Hepatocyte (in vitro differentiated cells): ENCODE measurements at regions not wholly inside any gene's neighbourhood (a gene's known extent, or its start where the extent isn't known, plus 50 kb on each side); places are given as distances from the start of the nearest gene placed in this dataset.
"Not testable (repeated sequence)": the region's sequence is repeated elsewhere in the genome, so short reads cannot be mapped to it uniquely, and the experiment has no call there.

Experiments used
- DNase-seq: peaks from one replicate; pipeline ENCODE4 v3.0.0-alpha.2; 2016; ENCODE audit warnings: low spot score
- H2AFZ ChIP-seq: fragments of 200-600 bp; sonication (generic); 2 replicates; pipeline ENCODE4 v1.6.0; 2016; ENCODE audit warnings: antibody characterized with exemption, mild to moderate bottlenecking
- H3K27ac ChIP-seq: fragments of 200-600 bp; sonication (generic); 2 replicates; pipeline ENCODE4 v1.5.1; 2016; ENCODE audit warnings: mild to moderate bottlenecking
- H3K27me3 ChIP-seq: fragments of 200-600 bp; sonication (generic); 2 replicates; pipeline ENCODE4 v1.6.1; 2016
- H3K36me3 ChIP-seq: fragments of 200-600 bp; sonication (generic); replicated peaks from 2 replicates; pipeline ENCODE4 v1.5.1; 2016; ENCODE audit warnings: low read depth; ENCODE audit not compliant: insufficient read depth
- H3K4me1 ChIP-seq: fragments of 200-600 bp; sonication (generic); 2 replicates; pipeline ENCODE4 v1.5.1; 2016; ENCODE audit warnings: mild to moderate bottlenecking, moderate library complexity; ENCODE audit not compliant: insufficient read depth
- H3K4me2 ChIP-seq: fragments of 200-600 bp; sonication (generic); 2 replicates; pipeline ENCODE4 v1.6.0; 2016
- H3K4me3 ChIP-seq: fragments of 200-600 bp; sonication (generic); 2 replicates; pipeline ENCODE4 v1.5.1; 2016; ENCODE audit warnings: mild to moderate bottlenecking
- H3K79me2 ChIP-seq: fragments of 200-600 bp; sonication (generic); 2 replicates; pipeline ENCODE4 v1.6.0; 2017; ENCODE audit warnings: mild to moderate bottlenecking
- H3K9me2 ChIP-seq: fragments of 200-600 bp; sonication (generic); replicated peaks from 2 replicates; pipeline ENCODE4 v1.6.0; 2017; ENCODE audit warnings: mild to moderate bottlenecking; ENCODE audit not compliant: insufficient read depth
- H3K9me3 ChIP-seq: fragments of 200-600 bp; sonication (generic); 2 replicates; pipeline ENCODE4 v1.5.1; 2016; ENCODE audit warnings: low read depth, mild to moderate bottlenecking
- H4K20me1 ChIP-seq: fragments of 200-600 bp; sonication (generic); 2 replicates; pipeline ENCODE4 v1.6.0; 2016; ENCODE audit warnings: mild to moderate bottlenecking; ENCODE audit not compliant: insufficient read depth, poor library complexity, severe bottlenecking
- CTCF ChIP-seq: fragments of 200-600 bp; sonication (generic); IDR thresholded peaks from 2 replicates; pipeline ENCODE4 v1.5.1; 2016; ENCODE audit warnings: antibody characterized with exemption, mild to moderate bottlenecking; ENCODE audit not compliant: poor library complexity
- EZH2 ChIP-seq: fragments of 200-600 bp; sonication (generic); IDR thresholded peaks from 2 replicates; pipeline ENCODE4 v1.6.1; 2016; ENCODE audit warnings: antibody characterized with exemption, mild to moderate bottlenecking, borderline replicate concordance
- EZH2phosphoT487 ChIP-seq: fragments of 200-600 bp; sonication (generic); IDR thresholded peaks from one replicate; pipeline ENCODE4 v1.6.1; 2018; ENCODE audit warnings: antibody characterized with exemption, mild to moderate bottlenecking, low read depth, moderate library complexity; ENCODE audit not compliant: unreplicated experiment, severe bottlenecking
- WGBS: methylation state at CpG from one replicate; pipeline ENCODE4 v1.1.6; 2016; ENCODE audit warnings: low lambda C conversion rate; ENCODE audit errors: missing lambda C conversion rate; 5-methylcytosine and 5-hydroxymethylcytosine counted together

- Histone ChIP-seq H3K79me2 (no peaks in the 10 kb centered on the region), H3K27ac (no peak overlapping the region), H3K9me3 (no peaks in the 10 kb centered on the region), H3K4me3 (no peak overlapping the region), H3K36me3 (no peaks in the 10 kb centered on the region), H3K27me3 (no peaks in the 10 kb centered on the region), H2AFZ (no peak overlapping the region), H3K9me2 (no peaks in the 10 kb centered on the region), H3K4me1 (no peaks in the 10 kb centered on the region), H3K4me2 (no peak overlapping the region), H4K20me1 (no peaks in the 10 kb centered on the region)
- WGBS: 41% methylated on average over 2 of the region's 2 CpGs
- no peak for TF ChIP-seq EZH2phosphoT487
- no peak for TF ChIP-seq CTCF
- TF ChIP-seq EZH2: no peak
- no peak for DNase-seq
Measured at GRCh38 chrX:101823236-101823635, 108.6 kb downstream of the ZMAT1 start.

GRCh38 chrX:101817739-101818138, 114.1 kb downstream of the ZMAT1 start:
- H3K4me2 ChIP-seq, H3K9me3 ChIP-seq, H3K79me2 ChIP-seq, H3K27me3 ChIP-seq, H3K27ac ChIP-seq, H3K36me3 ChIP-seq, H3K9me2 ChIP-seq, H2AFZ ChIP-seq, DNase-seq, H4K20me1 ChIP-seq, H3K4me3 ChIP-seq, H3K4me1 ChIP-seq: not testable (repeated sequence)
- 84% methylated on average over 1 of the region's 1 CpG for WGBS

GRCh38 chrX:101813200-101813599, 118.6 kb downstream of the ZMAT1 start:
- H3K4me1 ChIP-seq: no peaks in the 10 kb centered on the region
- no peaks in the 10 kb centered on the region for H3K36me3 ChIP-seq
- no peaks in the 10 kb centered on the region for H3K27me3 ChIP-seq
- H2AFZ ChIP-seq: no peak overlapping the region
- no peaks in the 10 kb centered on the region for H3K9me2 ChIP-seq
- no peak for DNase-seq
- WGBS: 79% methylated on average over 6 of the region's 6 CpGs
- H3K27ac ChIP-seq: no peak overlapping the region
- H3K4me2 ChIP-seq: no peak overlapping the region
- H4K20me1 ChIP-seq: no peaks in the 10 kb centered on the region
- TF ChIP-seq EZH2: no peak
- TF ChIP-seq CTCF: no peak
- TF ChIP-seq EZH2phosphoT487: no peak
- no peak overlapping the region for H3K4me3 ChIP-seq
- no peaks in the 10 kb centered on the region for H3K9me3 ChIP-seq
- no peaks in the 10 kb centered on the region for H3K79me2 ChIP-seq

- peak; percentile 17 for DNase-seq
- 46% methylated on average over 2 of the region's 2 CpGs for WGBS
- no peaks in the 10 kb centered on the region for H3K79me2 ChIP-seq
- H3K27me3 ChIP-seq: no peaks in the 10 kb centered on the region
- H3K4me2 ChIP-seq: no peak overlapping the region
- peak; percentile 54 for TF ChIP-seq CTCF
- TF ChIP-seq EZH2phosphoT487: no peak
- H4K20me1 ChIP-seq: no peaks in the 10 kb centered on the region
- no peak overlapping the region for H2AFZ ChIP-seq
- no peak overlapping the region for H3K27ac ChIP-seq
- H3K9me3 ChIP-seq: no peaks in the 10 kb centered on the region
- no peaks in the 10 kb centered on the region for H3K4me1 ChIP-seq
- H3K9me2 ChIP-seq: no peaks in the 10 kb centered on the region
- H3K36me3 ChIP-seq: no peaks in the 10 kb centered on the region
- H3K4me3 ChIP-seq: no peak overlapping the region
Measured at GRCh38 chrX:101803451-101803850, 128.4 kb downstream of the ZMAT1 start.
